22Rv1 (cell line): ENCODE measurements at regions not wholly inside any gene's neighbourhood (a gene's known extent, or its start where the extent isn't known, plus 50 kb on each side); places are given as distances from the start of the nearest gene placed in this dataset.

Experiments
- CTCF ChIP-seq: fragments of 450-650 bp; IDR thresholded peaks from 2 replicates; pipeline ENCODE4 v1.5.1; 2017; ENCODE audit warnings: mild to moderate bottlenecking
- ZFX ChIP-seq: fragments of 450-650 bp; IDR thresholded peaks from 2 replicates; pipeline ENCODE4 v1.6.1; 2017; ENCODE audit warnings: antibody characterized with exemption, borderline replicate concordance

- no peak for TF ChIP-seq CTCF
- no peak for TF ChIP-seq ZFX
Observed at GRCh38 chr2:228738671-228739380, 532.3 kb downstream of the PID1 start.
